ENCODE measurements at regions not wholly inside any gene's neighbourhood (a gene's known extent, or its start where the extent isn't known, plus 50 kb on each side); places are given as distances from the start of the nearest gene placed in this dataset.

DNA sequence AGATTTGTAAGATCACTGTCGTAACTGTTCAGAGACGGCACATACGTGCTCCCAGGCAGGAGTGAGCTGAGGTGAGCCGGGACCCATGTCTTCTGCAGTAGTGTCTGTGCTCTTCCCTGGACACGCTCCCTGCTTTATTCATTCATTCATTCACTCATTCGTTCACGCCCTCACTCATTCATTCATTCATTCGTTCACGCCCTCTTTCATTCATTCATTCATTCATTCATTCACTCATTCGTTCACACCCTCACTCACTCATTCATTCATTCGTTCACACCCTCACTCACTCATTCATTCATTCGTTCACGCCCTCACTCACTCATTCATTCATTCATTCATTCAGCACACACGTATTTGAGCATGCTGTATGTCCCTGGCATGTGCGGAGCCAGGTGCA is 207.0 kb downstream of the GLI2 start:
- H3K4me1 ChIP-seq: peaks cover 26% of the 10 kb centered on the region
- no peaks in the 10 kb centered on the region for H3K9me3 ChIP-seq
- H3K4me3 ChIP-seq: no peak overlapping the region
- no peaks in the 10 kb centered on the region for H3K27me3 ChIP-seq (ENCODE audit: insufficient read depth in 3 of 3, low read length in 2 of 3)
- DNase-seq: no peak
- no peak for TF ChIP-seq CTCF (IDR thresholded peaks at IDR 0.05)
- no peak for ATAC-seq
- no peaks in the 10 kb centered on the region for H3K36me3 ChIP-seq (ENCODE audit: insufficient read depth in 1 of 2, low read depth in 1 of 2)
- WGBS, 3 donors: 93 to 94% (median 94%) methylated on average over 15 of the region's 15 CpGs
- H3K27ac ChIP-seq: no peak overlapping the region
- intact Hi-C loops (cut with DNase I): no loop called here

GRCh38 chr2:120943403-120944034 is 207.9 kb downstream of the GLI2 start:
- intact Hi-C loops (cut with DNase I): no loop called here
- H3K27ac ChIP-seq: no peak overlapping the region
- no peaks in the 10 kb centered on the region for H3K9me3 ChIP-seq
- DNase-seq: no peak
- TF ChIP-seq CTCF (IDR thresholded peaks at IDR 0.05): no peak
- WGBS, 3 donors: 85 to 92% (median 91%) methylated on average over 9 of the region's 9 CpGs
- H3K4me1 ChIP-seq: peaks cover 19% of the 10 kb centered on the region
- no peak for ATAC-seq
- no peaks in the 10 kb centered on the region for H3K36me3 ChIP-seq (ENCODE audit: insufficient read depth in 1 of 2, low read depth in 1 of 2)
- H3K27me3 ChIP-seq (ENCODE audit: insufficient read depth in 3 of 3, low read length in 2 of 3): no peaks in the 10 kb centered on the region
- no peak overlapping the region for H3K4me3 ChIP-seq

- no peak for ATAC-seq
- peaks cover 22% of the 10 kb centered on the region for H3K4me1 ChIP-seq
- no peaks in the 10 kb centered on the region for H3K27me3 ChIP-seq (ENCODE audit: insufficient read depth in 3 of 3, low read length in 2 of 3)
- 89 to 90% (median 90%) methylated on average over 8 of the region's 8 CpGs for WGBS, 3 donors
- no peaks in the 10 kb centered on the region for H3K36me3 ChIP-seq (ENCODE audit: insufficient read depth in 1 of 2, low read depth in 1 of 2)
- H3K9me3 ChIP-seq: no peaks in the 10 kb centered on the region
- no peak overlapping the region for H3K4me3 ChIP-seq
- TF ChIP-seq CTCF (IDR thresholded peaks at IDR 0.05): no peak
- intact Hi-C loops (cut with DNase I): no loop called here
- H3K27ac ChIP-seq: no peak overlapping the region
- no peak for DNase-seq
Measured at GRCh38 chr2:120944575-120944974, 208.9 kb downstream of the GLI2 start.

- DNase-seq (no peak), ATAC-seq (no peak)
- Histone ChIP-seq H3K9me3 (no peaks in the 10 kb centered on the region), H3K27me3 (ENCODE audit: insufficient read depth in 3 of 3, low read length in 2 of 3) (no peaks in the 10 kb centered on the region), H3K36me3 (ENCODE audit: insufficient read depth in 1 of 2, low read depth in 1 of 2) (no peaks in the 10 kb centered on the region), H3K27ac (no peak overlapping the region), H3K4me1 (peaks cover 18% of the 10 kb centered on the region), H3K4me3 (no peak overlapping the region)
- 77 to 83% (median 78%) methylated on average over 10 of the region's 10 CpGs for WGBS, 3 donors
- no peak for TF ChIP-seq CTCF (IDR thresholded peaks at IDR 0.05)
- intact Hi-C loops (cut with DNase I): loop anchor here in 1 of 2 donors (5.0 kb wide), 1 partner anchor 132 kb away; no protein-coding TSS in a partner anchor
Measured at GRCh38 chr2:120945091-120945490, 209.4 kb downstream of the GLI2 start.

Data from psoas muscle (tissue), 7 donors.